Cortex of kidney (tissue), 1 donor: ENCODE measurements at regions not wholly inside any gene's neighbourhood (a gene's known extent, or its start where the extent isn't known, plus 50 kb on each side); places are given as distances from the start of the nearest gene placed in this dataset.
"Not testable (repeated sequence)": the region's sequence is repeated elsewhere in the genome, so short reads cannot be mapped to it uniquely, and the experiment has no call there.

Source experiments
- DNase-seq: peaks from one replicate; lab custom pipeline; 2025; lab: John Stamatoyannopoulos, UW

DNA sequence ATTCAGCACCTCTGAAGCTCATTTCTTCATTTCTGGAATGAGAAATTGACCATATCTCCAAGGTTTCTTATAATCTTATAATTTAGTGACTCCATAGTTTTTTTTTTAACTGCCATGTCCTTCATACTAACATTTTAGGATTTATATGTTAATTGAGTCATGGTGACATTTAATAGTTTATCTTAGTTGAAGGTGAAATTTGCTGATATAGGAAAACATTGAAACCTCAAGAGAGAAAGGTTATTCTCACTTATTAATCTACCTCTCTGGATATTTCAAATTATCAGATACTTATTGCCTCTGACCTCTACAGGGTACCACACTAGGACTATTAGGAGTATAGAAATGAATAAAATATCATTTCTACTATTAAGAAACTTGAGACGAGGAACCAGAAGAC, 499.0 kb downstream of the NUP35 start:
- no peak for DNase-seq

DNA sequence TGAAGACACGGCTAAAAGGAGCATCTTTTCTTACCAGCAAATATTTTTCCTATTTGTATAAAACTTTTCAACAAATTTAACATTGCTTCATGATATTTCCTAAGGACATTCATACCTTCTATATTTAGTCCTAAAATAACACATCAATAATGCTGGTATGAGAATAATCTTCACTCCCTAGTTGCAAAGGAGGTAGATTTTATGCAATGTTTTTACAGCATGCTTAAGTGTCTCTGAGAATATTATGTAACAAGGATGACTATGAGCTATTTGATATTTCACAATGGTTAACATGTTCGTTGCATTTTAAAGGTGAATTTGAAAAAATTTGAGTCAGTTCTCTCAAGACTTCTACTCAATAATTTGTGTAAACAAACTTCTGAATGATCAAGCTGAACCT, 506.7 kb downstream of the NUP35 start:
- DNase-seq: no peak

DNA sequence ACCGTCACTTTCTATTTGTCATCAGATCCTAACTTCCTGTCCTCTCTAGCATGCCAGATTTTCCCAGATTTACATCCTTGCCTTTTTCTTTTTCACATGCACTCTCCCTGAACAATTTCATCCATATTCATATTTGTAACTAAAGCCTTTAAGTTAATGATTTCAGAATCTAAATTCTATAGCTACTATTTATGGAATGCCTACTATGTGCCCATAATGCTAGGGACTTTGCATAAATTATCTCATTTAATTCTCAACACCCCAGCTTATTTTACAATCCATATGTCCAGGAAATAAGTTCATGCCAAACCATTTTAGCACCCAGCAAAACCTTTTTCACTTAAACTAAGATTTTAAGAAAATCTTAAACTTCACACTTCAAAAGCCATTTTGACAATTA, 531.9 kb downstream of the NUP35 start:
- no peak for DNase-seq

DNA sequence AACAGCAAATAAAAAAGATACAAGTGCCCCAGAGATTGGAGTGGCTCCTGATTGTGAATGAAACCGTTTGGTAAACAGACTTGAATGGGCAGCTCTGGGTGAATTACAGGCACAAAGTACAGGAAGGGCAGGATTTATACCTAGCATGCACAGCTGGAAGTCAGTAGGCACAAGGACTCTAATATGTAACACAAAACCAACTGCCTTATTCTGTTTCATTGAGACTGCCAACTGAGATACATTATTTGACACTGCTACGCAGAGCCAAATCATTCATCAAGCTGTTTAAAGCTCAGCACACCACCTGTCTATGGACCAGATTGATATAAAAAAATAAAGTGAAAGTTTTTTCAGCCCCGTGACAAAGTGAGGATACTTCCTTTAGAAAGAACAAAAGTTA, 541.2 kb downstream of the NUP35 start:
- DNase-seq: no peak

DNA sequence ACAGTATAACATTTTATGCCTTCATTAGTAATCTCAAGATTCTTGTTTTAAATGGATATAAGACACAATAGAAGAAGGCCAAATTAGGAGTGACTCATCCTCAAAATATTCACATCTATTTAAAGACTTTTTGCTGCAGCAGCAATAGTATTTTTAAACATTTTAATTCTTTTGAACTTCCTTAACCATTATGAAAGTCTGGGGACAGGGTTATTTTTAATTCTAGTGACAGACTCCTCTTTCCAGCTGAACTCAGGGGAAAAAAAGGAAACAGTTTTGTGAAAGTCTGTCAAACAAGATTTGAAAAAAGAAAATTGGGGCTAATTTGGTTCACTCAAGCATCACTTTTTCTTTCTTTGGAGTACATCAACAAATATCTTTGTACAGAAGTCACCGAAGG, 541.8 kb downstream of the NUP35 start:
- DNase-seq: no peak

DNA sequence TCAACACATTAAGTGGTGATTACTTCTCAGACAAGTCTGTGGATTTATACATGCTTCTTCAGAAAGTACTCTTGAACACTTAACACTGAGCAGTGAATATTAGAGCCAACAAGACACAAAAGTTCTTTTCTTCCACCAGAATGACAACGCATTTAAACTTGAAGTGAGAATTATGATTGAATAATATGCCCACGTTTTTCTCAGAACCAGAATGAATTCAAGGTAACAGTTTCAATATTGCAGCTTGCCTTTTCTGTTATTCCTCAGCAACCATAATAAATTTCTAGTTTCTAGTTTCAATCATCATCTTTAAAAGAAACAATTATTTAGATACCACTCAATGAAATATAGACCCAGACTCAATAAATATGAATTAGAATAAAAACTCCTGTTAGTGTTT, 547.0 kb downstream of the NUP35 start:
- no peak for DNase-seq

DNA sequence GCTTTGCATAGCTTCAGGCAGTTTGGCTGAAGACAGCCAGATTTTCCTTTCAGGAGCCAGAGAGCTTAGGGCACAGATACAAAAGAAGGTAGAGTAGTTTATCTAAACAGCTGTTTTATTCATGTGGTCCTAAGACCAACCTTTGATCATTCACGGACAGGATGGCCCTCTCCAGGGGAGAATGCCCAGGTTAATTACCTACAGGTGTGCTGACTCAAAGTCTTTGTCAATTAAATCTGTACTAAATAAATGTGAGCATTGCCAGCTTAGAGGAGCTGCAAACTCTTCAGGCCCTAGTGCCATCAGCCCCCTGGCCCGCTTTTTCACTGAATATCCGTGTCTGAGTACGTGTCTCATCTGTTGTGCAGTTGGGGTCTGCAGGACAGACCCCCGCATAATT, 554.7 kb downstream of the NUP35 start:
- DNase-seq: no peak

DNA sequence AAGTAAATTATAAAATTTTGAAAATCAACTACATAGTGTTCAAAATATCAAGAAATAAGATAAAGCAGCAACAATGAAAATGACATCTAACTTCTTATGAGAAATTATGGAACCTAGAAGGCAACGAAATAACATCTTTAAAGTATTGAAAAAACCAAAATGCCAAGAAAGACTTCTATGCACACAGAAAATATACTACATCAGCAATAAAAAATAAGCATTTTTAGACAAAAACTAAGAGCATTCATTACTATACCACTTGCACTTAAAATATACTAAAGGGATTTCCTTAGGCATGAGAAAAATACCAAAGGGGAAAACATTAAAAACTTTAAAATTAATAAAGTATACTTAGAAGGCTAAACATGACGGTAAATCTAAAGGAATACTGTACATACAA, 556.3 kb downstream of the NUP35 start:
- DNase-seq: no peak

DNA sequence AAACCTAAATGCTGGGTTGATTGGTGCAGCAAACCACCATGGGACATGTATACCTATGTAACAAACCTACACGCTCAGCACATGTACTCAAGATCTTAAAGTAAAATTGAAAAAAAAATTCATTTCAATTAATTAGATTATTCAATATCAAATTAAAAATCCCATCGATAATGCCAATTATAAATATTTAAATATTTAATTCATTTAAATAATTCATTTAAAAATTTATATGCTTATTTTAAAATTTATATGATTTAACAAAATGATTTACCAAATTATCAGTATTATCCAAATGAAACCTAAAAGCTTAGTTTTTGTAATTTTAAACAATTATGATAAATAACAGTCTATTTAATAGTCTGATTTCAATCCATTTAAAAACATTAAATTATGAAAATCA, 560.4 kb downstream of the NUP35 start:
- no peak for DNase-seq

DNA sequence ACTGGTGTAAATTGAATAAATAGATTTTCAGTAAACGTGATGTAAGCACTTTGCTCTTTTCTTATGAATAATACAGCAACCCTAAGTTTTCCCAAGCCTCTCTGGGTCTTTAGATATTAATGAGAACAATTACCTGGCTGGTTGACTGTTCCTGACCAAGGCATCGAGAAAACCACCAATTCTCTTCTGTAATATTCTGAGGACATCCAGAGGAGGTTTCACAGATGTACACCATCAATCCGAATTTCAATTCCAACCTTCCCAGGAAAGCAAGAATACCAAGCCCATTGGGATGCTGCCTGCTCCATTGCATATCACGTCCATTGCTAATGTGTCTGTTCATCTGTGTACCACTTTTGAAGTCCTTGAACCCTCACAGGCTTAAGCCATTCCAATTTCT, 571.8 kb downstream of the NUP35 start:
- DNase-seq: no peak

DNA sequence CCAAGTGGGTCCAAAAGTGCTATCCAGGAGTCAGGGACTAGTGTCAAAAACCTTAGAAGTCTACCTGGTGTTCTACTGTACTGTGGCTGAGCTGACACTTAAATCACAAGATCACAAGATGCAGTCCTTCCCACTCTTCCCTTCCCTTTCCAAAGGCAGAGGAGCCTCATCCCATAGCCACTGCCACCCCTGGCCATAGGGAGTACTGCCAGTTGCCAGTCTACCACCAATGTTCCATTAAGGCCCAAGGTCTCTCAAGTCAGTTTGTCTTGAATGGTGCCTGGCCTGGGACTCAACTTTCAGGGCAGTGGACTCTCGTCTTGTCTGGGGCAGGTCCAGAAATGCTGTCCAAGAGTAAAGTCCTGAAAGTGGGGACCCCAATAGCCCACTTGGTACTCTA, 585.6 kb downstream of the NUP35 start:
- DNase-seq: no peak

DNA sequence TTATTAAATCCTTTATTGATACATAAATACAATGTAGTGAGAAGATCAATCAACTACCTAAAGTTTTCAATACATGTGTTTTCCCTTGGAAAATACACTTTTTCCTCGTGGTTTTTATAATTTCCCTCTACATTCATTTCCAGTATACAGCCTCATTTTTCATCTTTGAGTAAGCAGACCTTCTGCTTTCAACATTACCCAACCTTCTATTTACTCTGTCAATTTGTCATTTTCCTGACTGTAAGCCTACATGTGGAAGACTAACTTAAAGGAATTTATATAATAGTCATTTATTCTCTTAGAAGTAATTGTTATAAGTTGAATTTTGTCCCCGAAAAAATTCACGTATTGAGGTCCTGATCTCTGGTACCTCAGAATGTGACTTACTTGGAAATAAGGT, 594.0 kb downstream of the NUP35 start:
- DNase-seq: no peak

DNA sequence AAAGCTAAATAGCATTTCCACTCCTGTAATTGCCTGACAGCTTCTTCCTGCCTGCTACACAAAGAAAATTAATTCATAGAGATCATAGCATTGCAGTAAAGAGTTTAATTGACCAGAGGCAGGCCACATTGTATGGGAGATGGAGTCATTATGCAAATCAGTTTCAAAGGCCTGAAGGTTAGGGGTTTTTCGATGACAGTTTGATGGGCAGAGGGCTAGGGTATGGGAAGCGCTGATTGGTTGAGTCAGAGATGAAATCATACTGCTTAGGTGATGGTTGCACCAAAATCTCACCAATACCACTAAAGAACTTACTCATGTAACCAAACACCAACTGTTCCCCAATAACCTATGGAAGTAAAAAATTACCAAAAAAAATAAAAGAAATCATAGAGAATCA, 599.0 kb downstream of the NUP35 start:
- DNase-seq: no peak

DNA sequence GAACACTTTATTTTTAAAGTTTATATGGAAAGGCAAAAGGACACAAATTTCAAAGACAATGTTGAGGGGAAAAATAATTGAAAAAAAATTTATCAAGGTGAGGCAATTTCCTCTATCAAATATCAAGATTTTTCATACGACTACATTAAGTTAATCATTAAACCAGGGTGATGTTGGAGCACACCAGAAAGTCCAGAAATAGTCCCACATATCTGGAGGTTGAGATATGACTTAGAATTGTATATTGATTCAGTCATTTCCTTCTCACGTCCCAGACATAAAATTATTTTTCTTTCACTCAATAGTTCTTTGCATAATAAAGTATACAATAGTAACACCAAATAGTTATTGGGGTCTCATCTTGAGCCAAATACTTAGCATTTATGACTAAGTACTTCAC, 605.1 kb downstream of the NUP35 start:
- DNase-seq: no peak

DNA sequence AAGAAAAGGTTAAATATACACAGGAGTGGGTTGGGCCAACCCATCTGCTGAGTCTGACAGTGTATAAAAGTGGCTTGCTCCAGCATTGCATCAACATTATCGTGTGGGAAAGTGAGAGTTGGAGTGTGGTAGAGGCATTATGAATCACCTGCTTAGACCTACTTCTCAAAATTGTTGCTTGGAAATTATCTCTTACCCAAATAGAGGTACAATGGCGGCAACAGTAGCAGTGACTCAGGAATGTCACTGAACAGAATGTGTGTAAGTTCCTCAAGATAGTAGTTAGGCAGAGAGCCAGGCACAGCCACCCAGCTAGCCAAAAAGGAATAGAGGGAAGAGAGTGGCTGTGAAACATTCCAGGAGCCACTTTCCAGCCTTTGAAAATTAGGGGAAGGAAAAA, 616.0 kb downstream of the NUP35 start:
- DNase-seq: no peak

DNA sequence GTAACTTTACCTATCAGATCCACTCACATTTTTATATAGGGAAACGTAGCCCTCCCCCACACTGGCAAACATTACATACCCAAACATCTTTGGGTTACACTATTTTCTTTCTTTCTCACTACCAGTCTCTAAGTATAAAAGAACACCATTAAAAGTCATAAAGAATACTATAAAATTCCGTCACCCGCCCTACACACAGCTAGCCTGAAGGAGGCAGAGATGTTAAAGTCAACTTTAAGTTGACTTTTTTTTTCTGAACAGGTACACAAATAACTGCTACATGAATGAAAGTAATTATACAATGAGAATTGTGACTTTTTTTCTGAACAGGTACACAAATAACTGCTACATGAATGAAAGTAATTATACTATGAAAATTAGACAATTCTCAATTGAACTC, 628.3 kb downstream of the NUP35 start:
- no peak for DNase-seq

DNA sequence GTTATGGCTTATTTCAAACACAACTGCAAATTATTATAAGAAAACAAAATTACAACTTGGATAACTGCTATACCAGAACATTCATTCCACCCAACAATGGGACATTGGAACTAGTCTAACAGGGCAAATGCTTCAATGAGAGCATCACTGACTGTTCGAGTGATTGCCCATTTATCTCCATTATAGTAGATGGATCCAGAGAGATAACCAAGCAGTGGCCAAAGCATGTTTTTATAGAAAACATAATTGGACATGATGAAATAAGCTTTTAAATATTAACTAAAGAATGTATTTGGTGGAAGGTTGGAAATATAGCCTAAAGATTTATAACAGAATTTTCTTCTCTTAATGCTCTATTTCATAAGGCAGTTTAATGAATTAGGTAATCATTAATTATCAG, 634.8 kb downstream of the NUP35 start:
- DNase-seq: no peak

DNA sequence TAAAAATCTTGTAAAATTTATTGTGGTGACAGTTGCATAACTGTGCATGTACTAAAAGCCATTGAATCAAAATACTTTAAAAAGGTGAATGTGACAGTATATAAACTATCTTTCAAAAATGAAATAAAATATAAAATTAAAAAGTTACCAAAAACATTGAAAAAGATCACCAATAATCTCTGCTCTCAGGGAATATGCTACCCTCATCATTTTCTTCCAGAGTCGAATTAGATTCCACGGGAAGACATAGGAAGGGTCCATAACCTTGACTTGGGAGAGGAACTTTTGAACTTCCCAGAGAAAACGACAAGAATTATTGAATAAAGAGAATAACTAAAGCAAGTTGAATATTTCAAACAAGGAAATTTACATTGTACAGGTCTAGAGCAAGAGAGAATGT, 649.5 kb downstream of the NUP35 start:
- no peak for DNase-seq

DNA sequence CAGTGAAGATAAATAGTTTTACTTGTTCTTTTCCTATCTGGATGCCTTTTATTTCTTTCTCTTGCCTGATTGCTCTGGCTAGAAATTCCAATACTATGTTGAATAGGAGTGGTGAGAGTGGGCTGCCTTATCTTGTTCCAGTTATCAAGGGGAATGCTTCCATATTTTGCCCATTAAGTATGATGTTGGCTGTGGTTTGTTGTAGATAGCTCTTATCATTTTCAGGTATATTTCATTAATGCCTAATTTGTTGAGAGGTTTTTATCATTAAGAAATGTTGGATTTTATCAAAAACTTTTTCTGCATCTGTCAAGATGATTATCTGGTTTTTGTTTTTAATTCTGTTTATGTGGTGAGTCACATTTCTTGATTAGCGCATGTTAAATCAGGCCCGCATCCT, 655.8 kb downstream of the NUP35 start:
- DNase-seq: no peak

DNA sequence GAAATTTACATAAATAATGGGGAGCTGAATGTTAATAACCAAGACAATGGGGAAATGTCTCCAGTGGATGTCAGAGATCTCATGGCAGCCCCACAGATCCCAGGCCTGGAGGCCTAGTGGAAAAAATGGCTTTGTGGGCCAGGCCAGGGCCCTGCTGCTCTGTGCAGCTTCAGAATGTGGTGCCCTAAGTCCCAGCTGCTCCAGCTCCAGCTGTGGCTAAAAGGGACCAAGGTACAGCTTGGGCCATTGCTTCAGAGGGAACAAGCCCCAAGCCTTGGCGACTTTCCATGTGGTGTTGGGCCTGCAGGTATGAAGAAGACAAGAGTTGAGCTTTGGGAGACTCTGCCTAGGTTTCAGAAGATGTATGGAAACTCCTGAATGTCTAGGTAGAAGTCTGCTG, 658.2 kb downstream of the NUP35 start:
- no peak for DNase-seq

DNA sequence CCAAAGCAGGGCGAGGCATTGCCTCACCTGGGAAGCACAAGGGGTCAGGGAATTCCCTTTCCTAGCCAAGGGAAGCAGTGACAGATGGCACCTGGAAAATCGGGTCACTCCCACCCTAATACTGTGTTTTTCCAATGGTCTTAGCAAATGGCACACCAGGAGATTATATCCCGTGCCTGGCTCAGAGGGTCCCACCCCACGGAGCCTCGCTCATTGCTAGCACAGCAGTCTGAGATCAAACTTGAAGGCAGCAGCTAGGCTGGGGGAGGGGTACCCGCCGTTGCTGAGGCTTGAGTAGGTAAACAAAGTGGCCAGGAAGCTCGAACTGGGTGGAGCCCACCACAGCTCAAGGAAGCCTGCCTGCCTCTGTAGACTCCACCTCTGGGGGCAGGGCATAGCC, 664.6 kb downstream of the NUP35 start:
- DNase-seq: not testable (repeated sequence)

DNA sequence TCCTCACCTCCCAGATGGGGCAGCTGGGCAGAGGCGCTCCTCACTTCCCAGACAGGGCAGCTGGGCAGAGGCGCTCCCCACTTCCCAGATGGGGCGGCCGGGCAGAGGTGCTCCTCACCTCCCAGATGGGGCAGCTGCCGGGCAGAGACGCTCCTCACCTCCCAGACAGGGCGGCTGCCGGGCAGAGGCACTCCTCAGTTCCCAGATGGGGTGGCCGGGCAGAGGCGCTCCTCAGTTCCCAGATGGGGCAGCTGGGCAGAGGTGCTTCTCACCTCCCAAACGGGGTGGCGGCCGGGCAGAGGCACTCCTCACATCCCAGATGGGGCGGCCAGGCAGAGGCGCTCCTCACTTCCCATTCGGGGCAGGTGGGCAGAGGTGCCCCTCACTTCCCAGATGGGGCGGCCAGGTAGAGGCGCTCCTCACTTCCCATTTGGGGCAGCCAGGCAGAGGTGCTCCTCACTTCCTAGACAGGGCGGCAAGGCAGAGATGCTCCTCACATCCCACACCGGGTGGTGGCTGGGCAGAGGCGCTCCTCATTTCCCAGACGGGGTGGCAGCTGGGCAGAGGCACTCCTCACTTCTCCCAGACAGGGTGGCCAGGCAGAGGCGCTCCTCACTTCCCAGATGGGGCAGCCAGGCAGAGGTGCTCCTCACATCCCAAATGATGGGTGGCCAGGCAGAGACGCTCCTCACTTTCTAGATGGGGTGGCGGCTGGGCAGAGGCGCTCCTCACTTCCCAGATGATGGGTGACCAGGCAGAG, 668.1 kb downstream of the NUP35 start:
- DNase-seq: not testable (repeated sequence)

DNA sequence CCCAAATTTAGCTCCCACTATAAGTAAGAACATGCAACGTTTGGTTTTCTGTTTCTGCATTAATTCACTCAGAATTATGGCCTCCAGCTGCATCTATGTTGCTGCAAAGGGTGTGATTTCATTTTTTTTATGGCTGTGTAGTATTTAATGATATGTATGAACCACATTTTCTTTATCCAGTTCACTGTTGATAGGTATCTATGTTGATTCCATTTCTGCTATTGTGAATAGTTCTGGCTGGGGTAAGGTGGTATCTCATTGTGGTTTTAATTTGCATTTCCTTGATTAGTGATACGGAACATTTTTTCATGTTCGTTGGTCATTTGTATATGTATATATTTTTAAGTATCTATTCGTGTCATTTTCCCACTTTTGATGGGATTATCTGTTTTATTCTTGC, 674.3 kb downstream of the NUP35 start:
- DNase-seq: no peak

DNA sequence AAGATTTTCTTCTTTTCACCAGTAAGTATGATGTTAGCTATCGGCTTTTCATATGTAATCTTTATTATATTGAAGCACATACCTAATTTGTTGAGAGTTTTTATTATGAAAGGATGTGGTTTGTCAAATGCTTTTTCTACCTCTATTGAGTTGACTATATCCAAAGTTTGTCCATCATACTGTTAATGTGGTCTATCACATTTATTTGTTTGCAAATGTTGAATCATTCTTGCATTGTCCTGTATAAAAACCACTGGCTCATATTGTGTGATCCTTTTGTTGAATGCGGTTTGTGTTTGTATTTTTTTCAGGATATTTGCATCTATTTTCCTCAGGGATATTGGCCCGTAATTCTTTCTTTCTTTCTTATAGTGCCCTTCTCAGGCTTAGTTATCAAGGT, 675.5 kb downstream of the NUP35 start:
- DNase-seq: no peak

DNA sequence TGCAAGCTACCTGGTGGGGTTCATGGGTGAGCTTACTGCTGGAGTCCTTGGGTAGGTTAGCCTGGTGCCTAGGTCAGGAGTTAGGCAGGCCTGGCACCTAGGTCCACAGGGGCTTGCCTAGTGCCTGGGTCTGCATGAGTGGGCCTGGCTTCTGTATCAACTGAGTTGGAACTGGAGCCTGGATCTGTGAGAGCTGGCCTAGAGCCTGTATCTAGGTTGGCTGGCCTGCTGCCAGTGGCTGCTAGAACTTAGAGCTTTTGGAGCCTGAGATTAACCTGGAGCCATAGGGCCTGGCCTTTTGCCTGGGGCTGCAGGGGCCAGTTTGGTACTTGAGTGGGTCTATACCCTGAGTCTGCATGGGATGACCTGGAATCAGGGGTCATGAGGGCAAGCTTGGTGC, 679.4 kb downstream of the NUP35 start:
- no peak for DNase-seq
